ENCODE measurements at regions not wholly inside any gene's neighbourhood (a gene's known extent, or its start where the extent isn't known, plus 50 kb on each side); places are given as distances from the start of the nearest gene placed in this dataset.

GRCh38 chr18:71989616-71990015 lies 554.5 kb downstream of the CBLN2 start:
- Histone ChIP-seq H3K4me2 (no peak overlapping the region), H4K20me1 (ENCODE audit: insufficient read depth, poor library complexity, severe bottlenecking) (no peaks in the 10 kb centered on the region), H3K4me3 (no peak overlapping the region), H3K27me3 (no peaks in the 10 kb centered on the region), H3K4me1 (ENCODE audit: insufficient read depth) (no peaks in the 10 kb centered on the region), H3K79me2 (no peaks in the 10 kb centered on the region), H2AFZ (no peak overlapping the region), H3K36me3 (replicated peaks; ENCODE audit: insufficient read depth, low read depth) (no peaks in the 10 kb centered on the region), H3K9me3 (ENCODE audit: low read depth) (no peaks in the 10 kb centered on the region), H3K27ac (no peak overlapping the region), H3K9me2 (replicated peaks; ENCODE audit: insufficient read depth) (no peaks in the 10 kb centered on the region)
- WGBS (ENCODE audit: low lambda C conversion rate, missing lambda C conversion rate): 85% methylated on average over 1 of the region's 1 CpG
- no peak for DNase-seq (ENCODE audit: low spot score)
- no peak for TF ChIP-seq EZH2 (IDR thresholded peaks at IDR 0.05; ENCODE audit: borderline replicate concordance)
- TF ChIP-seq EZH2phosphoT487 (IDR thresholded peaks at IDR 0.05; ENCODE audit: low read depth, severe bottlenecking, unreplicated experiment): no peak
- TF ChIP-seq CTCF (IDR thresholded peaks at IDR 0.05; ENCODE audit: poor library complexity): no peak

GRCh38 chr18:71986351-71987050 lies 557.6 kb downstream of the CBLN2 start:
- no peak for DNase-seq (ENCODE audit: low spot score)
- H3K79me2 ChIP-seq: no peaks in the 10 kb centered on the region
- no peak overlapping the region for H3K4me3 ChIP-seq
- H4K20me1 ChIP-seq (ENCODE audit: insufficient read depth, poor library complexity, severe bottlenecking): no peaks in the 10 kb centered on the region
- no peaks in the 10 kb centered on the region for H3K4me1 ChIP-seq (ENCODE audit: insufficient read depth)
- no peak overlapping the region for H2AFZ ChIP-seq
- no peaks in the 10 kb centered on the region for H3K9me2 ChIP-seq (replicated peaks; ENCODE audit: insufficient read depth)
- H3K27me3 ChIP-seq: no peaks in the 10 kb centered on the region
- no peak overlapping the region for H3K27ac ChIP-seq
- TF ChIP-seq CTCF (IDR thresholded peaks at IDR 0.05; ENCODE audit: poor library complexity) (no peak), EZH2phosphoT487 (IDR thresholded peaks at IDR 0.05; ENCODE audit: low read depth, severe bottlenecking, unreplicated experiment) (no peak), EZH2 (IDR thresholded peaks at IDR 0.05; ENCODE audit: borderline replicate concordance) (no peak)
- H3K36me3 ChIP-seq (replicated peaks; ENCODE audit: insufficient read depth, low read depth): no peaks in the 10 kb centered on the region
- no peaks in the 10 kb centered on the region for H3K9me3 ChIP-seq (ENCODE audit: low read depth)
- 59% methylated on average over 2 of the region's 2 CpGs for WGBS (ENCODE audit: low lambda C conversion rate, missing lambda C conversion rate)
- H3K4me2 ChIP-seq: no peak overlapping the region

GRCh38 chr18:71976744-71977143 lies 567.4 kb downstream of the CBLN2 start:
- H4K20me1 ChIP-seq (ENCODE audit: insufficient read depth, poor library complexity, severe bottlenecking): no peaks in the 10 kb centered on the region
- no peak overlapping the region for H3K27ac ChIP-seq
- H3K27me3 ChIP-seq: no peaks in the 10 kb centered on the region
- H3K79me2 ChIP-seq: no peaks in the 10 kb centered on the region
- no peak for TF ChIP-seq EZH2 (IDR thresholded peaks at IDR 0.05; ENCODE audit: borderline replicate concordance)
- no peak for TF ChIP-seq EZH2phosphoT487 (IDR thresholded peaks at IDR 0.05; ENCODE audit: low read depth, severe bottlenecking, unreplicated experiment)
- TF ChIP-seq CTCF (IDR thresholded peaks at IDR 0.05; ENCODE audit: poor library complexity): no peak
- no peaks in the 10 kb centered on the region for H3K9me2 ChIP-seq (replicated peaks; ENCODE audit: insufficient read depth)
- H3K9me3 ChIP-seq (ENCODE audit: low read depth): no peaks in the 10 kb centered on the region
- no peak overlapping the region for H3K4me3 ChIP-seq
- H3K4me1 ChIP-seq (ENCODE audit: insufficient read depth): no peaks in the 10 kb centered on the region
- H3K4me2 ChIP-seq: no peak overlapping the region
- H3K36me3 ChIP-seq (replicated peaks; ENCODE audit: insufficient read depth, low read depth): no peaks in the 10 kb centered on the region
- 49% methylated on average over 2 of the region's 2 CpGs for WGBS (ENCODE audit: low lambda C conversion rate, missing lambda C conversion rate)
- no peak for DNase-seq (ENCODE audit: low spot score)
- no peak overlapping the region for H2AFZ ChIP-seq
